SK-N-SH treated with all-trans-retinoic acid at 6 μM for 48 hours (cell line): ENCODE measurements at regions not wholly inside any gene's neighbourhood (a gene's known extent, or its start where the extent isn't known, plus 50 kb on each side); places are given as distances from the start of the nearest gene placed in this dataset.

ENCODE experiments used
- ARNTL ChIP-seq: fragments of 450-650 bp; formaldehyde crosslinking; IDR thresholded peaks from 2 replicates; pipeline ENCODE4 v1.5.0; 2020; ENCODE audit warnings: low read depth, mild to moderate bottlenecking, moderate library complexity, borderline replicate concordance
- ISL1 ChIP-seq: fragments of 250-450 bp; sonication (Bioruptor Pico); IDR thresholded peaks from 2 replicates; pipeline ENCODE4 v2.1.2; 2022; ENCODE audit warnings: mild to moderate bottlenecking, moderate library complexity
- PATZ1 ChIP-seq: fragments of 250-450 bp; sonication (Bioruptor Pico); IDR thresholded peaks from 2 replicates; pipeline ENCODE4 v1.8.0; 2020; ENCODE audit warnings: mild to moderate bottlenecking, moderate library complexity, borderline replicate concordance
- PPARA ChIP-seq: fragments of 250-450 bp; sonication (Bioruptor Pico); IDR thresholded peaks from 2 replicates; pipeline ENCODE4 v1.5.0; 2020; ENCODE audit warnings: mild to moderate bottlenecking, borderline replicate concordance
- RARB ChIP-seq: fragments of 250-450 bp; sonication (Bioruptor Pico); IDR thresholded peaks from 2 replicates; pipeline ENCODE4 v1.8.0; 2021; ENCODE audit warnings: mild to moderate bottlenecking, moderate library complexity
- SNAI2 ChIP-seq: fragments of 250-450 bp; sonication (Bioruptor Pico); IDR thresholded peaks from 2 replicates; pipeline ENCODE4 v1.5.0; 2020; ENCODE audit warnings: mild to moderate bottlenecking, moderate library complexity
- TCF4 ChIP-seq: fragments of 250-450 bp; sonication (Bioruptor Pico); IDR thresholded peaks from 2 replicates; pipeline ENCODE4 v1.8.0; 2021; ENCODE audit warnings: mild to moderate bottlenecking, moderate library complexity, borderline replicate concordance
- TOX ChIP-seq: fragments of 250-450 bp; sonication (Bioruptor Pico); IDR thresholded peaks from 2 replicates; pipeline ENCODE4 v1.8.0; 2021; ENCODE audit warnings: mild to moderate bottlenecking, moderate library complexity, borderline replicate concordance
- TSHZ2 ChIP-seq: fragments of 250-450 bp; sonication (Bioruptor Pico); IDR thresholded peaks from 2 replicates; pipeline ENCODE4 v1.5.0; 2020; ENCODE audit warnings: mild to moderate bottlenecking, moderate library complexity
- ZC3H10 ChIP-seq: fragments of 250-450 bp; sonication (Bioruptor Pico); IDR thresholded peaks from 2 replicates; pipeline ENCODE4 v1.5.1; 2021; ENCODE audit warnings: mild to moderate bottlenecking, moderate library complexity
- ZFP3 ChIP-seq: fragments of 250-450 bp; sonication (Bioruptor Pico); IDR thresholded peaks from 2 replicates; pipeline ENCODE4 v1.5.0; 2020; ENCODE audit warnings: mild to moderate bottlenecking, moderate library complexity
- ZFP30 ChIP-seq: fragments of 450-650 bp; formaldehyde crosslinking; IDR thresholded peaks from 2 replicates; pipeline ENCODE4 v1.5.0; 2022; ENCODE audit warnings: mild to moderate bottlenecking, moderate library complexity
- ZNF70 ChIP-seq: fragments of 450-650 bp; formaldehyde crosslinking; IDR thresholded peaks from 2 replicates; pipeline ENCODE4 v1.5.0; 2020; ENCODE audit warnings: mild to moderate bottlenecking, moderate library complexity

- no peak for TF ChIP-seq TOX (CRISPR knock-in tag)
- TF ChIP-seq ZFP30 (CRISPR knock-in tag), result no peak
- no peak for TF ChIP-seq ARNTL (CRISPR knock-in tag)
- no peak for TF ChIP-seq PATZ1
- TF ChIP-seq RARB, result no peak
- no peak for TF ChIP-seq SNAI2 (CRISPR knock-in tag)
- TF ChIP-seq TSHZ2, result no peak
- no peak for TF ChIP-seq ZC3H10 (CRISPR knock-in tag)
- TF ChIP-seq TCF4 (CRISPR knock-in tag), result no peak
- no peak for TF ChIP-seq PPARA
- TF ChIP-seq ZFP3 (CRISPR knock-in tag), result no peak
- TF ChIP-seq ISL1, result no peak
- TF ChIP-seq ZNF70 (CRISPR knock-in tag), result no peak
These were observed 328.4 kb downstream of the DUSP6 start for GRCh38 chr12:89023936-89024335.
